H9 (cell line): ENCODE measurements at regions not wholly inside any gene's neighbourhood (a gene's known extent, or its start where the extent isn't known, plus 50 kb on each side); places are given as distances from the start of the nearest gene placed in this dataset.

Experiments
- DNase-seq: peaks from one replicate; pipeline ENCODE4 v3.0.0-alpha.2; 2017
- H2AFZ ChIP-seq: one replicate; pipeline ENCODE4 v1.6.1; 2013; ENCODE audit warnings: mild to moderate bottlenecking, low read length, control low read depth, moderate library complexity
- H2AK5ac ChIP-seq: 2 replicates; pipeline ENCODE4 v1.6.1; 2013; ENCODE audit warnings: low read length, control low read depth, mixed read lengths; ENCODE audit not compliant: insufficient read length
- H2BK120ac ChIP-seq: one replicate; pipeline ENCODE4 v1.6.1; 2013; ENCODE audit warnings: low read depth, mild to moderate bottlenecking, low read length, control low read depth, inconsistent platforms; ENCODE audit not compliant: poor library complexity, severe bottlenecking
- H2BK12ac ChIP-seq: 2 replicates; pipeline ENCODE4 v1.6.1; 2013; ENCODE audit warnings: low read length, control low read depth, mixed read lengths, low read depth; ENCODE audit not compliant: insufficient read length
- H2BK15ac ChIP-seq: 2 replicates; pipeline ENCODE4 v1.6.1; 2013; ENCODE audit warnings: low read depth, low read length, control low read depth
- H2BK20ac ChIP-seq: one replicate; pipeline ENCODE4 v1.6.1; 2013; ENCODE audit warnings: low read depth, mild to moderate bottlenecking, low read length, control low read depth, inconsistent platforms; ENCODE audit not compliant: poor library complexity, severe bottlenecking
- H2BK5ac ChIP-seq: 2 replicates; pipeline ENCODE4 v1.6.1; 2013; ENCODE audit warnings: low read length, control low read depth, mixed read lengths; ENCODE audit not compliant: insufficient read length
- H3K14ac ChIP-seq: 2 replicates; pipeline ENCODE4 v1.6.1; 2013; ENCODE audit warnings: low read length, control low read depth; ENCODE audit not compliant: insufficient read depth
- H3K18ac ChIP-seq: 2 replicates; pipeline ENCODE4 v1.6.1; 2013; ENCODE audit warnings: low read depth, mild to moderate bottlenecking, mixed read lengths, low read length, control low read depth; ENCODE audit not compliant: insufficient read length
- H3K23ac ChIP-seq: 2 replicates; pipeline ENCODE4 v1.6.1; 2013; ENCODE audit warnings: low read length, control low read depth, mixed read lengths, low read depth; ENCODE audit not compliant: insufficient read length
- H3K23me2 ChIP-seq: 2 replicates; pipeline ENCODE4 v1.6.1; 2013; ENCODE audit warnings: low read depth, mild to moderate bottlenecking, mixed read lengths, low read length, control low read depth; ENCODE audit not compliant: insufficient read length, poor library complexity, severe bottlenecking
- H3K27ac ChIP-seq: 2 replicates; pipeline ENCODE4 v1.5.1; 2013; ENCODE audit warnings: low read length, control low read depth, mixed read lengths, low read depth; ENCODE audit not compliant: insufficient read length
- H3K27me3 ChIP-seq: 2 replicates; pipeline ENCODE4 v1.6.1; 2013; ENCODE audit warnings: low read length, control low read depth, inconsistent platforms; ENCODE audit not compliant: insufficient read depth
- H3K4ac ChIP-seq: 2 replicates; pipeline ENCODE4 v1.6.1; 2013; ENCODE audit warnings: low read depth, mild to moderate bottlenecking, control low read depth, inconsistent platforms, low read length, moderate library complexity
- H3K4me1 ChIP-seq: 2 replicates; pipeline ENCODE4 v1.6.1; 2013; ENCODE audit warnings: low read length, control low read depth, inconsistent platforms; ENCODE audit not compliant: insufficient read depth
- H3K4me2 ChIP-seq: 2 replicates; pipeline ENCODE4 v1.6.1; 2013; ENCODE audit warnings: low read length, control low read depth, mixed read lengths; ENCODE audit not compliant: insufficient read length, insufficient read depth
- H3K56ac ChIP-seq: 2 replicates; pipeline ENCODE4 v1.6.1; 2013; ENCODE audit warnings: low read depth, mild to moderate bottlenecking, mixed read lengths, low read length, control low read depth; ENCODE audit not compliant: insufficient read length
- H3K79me1 ChIP-seq: 2 replicates; pipeline ENCODE4 v1.6.1; 2013; ENCODE audit warnings: low read depth, mild to moderate bottlenecking, moderate library complexity, low read length, control low read depth, inconsistent platforms; ENCODE audit not compliant: insufficient read depth, poor library complexity, severe bottlenecking
- H3K79me2 ChIP-seq: 2 replicates; pipeline ENCODE4 v1.6.1; 2013; ENCODE audit warnings: low read length, control low read depth, inconsistent platforms; ENCODE audit not compliant: insufficient read depth
- H3K9ac ChIP-seq: 2 replicates; pipeline ENCODE4 v1.6.1; 2013; ENCODE audit warnings: low read length, control low read depth, mixed read lengths; ENCODE audit not compliant: insufficient read length; ENCODE audit errors: extremely low read depth
- H3K9me3 ChIP-seq: one replicate; pipeline ENCODE4 v1.6.1; 2013; ENCODE audit warnings: low read depth, low read length, inconsistent platforms; ENCODE audit not compliant: control insufficient read depth
- H3T11ph ChIP-seq: one replicate; pipeline ENCODE4 v1.6.1; 2013; ENCODE audit warnings: mild to moderate bottlenecking, low read length, control low read depth, inconsistent platforms
- H4K20me1 ChIP-seq: one replicate; pipeline ENCODE4 v1.6.1; 2013; ENCODE audit not compliant: control insufficient read depth, insufficient read length, insufficient read depth
- H4K5ac ChIP-seq: 2 replicates; pipeline ENCODE4 v1.6.1; 2013; ENCODE audit warnings: low read depth, mild to moderate bottlenecking, mixed read lengths, low read length, control low read depth; ENCODE audit not compliant: insufficient read length
- H4K8ac ChIP-seq: replicated peaks from 2 replicates; pipeline ENCODE4 v1.6.1; 2013; ENCODE audit warnings: low read length, control low read depth, mixed read lengths, low read depth; ENCODE audit not compliant: insufficient read length
- H4K91ac ChIP-seq: 2 replicates; pipeline ENCODE4 v1.6.1; 2013; ENCODE audit warnings: low read depth, mild to moderate bottlenecking, moderate library complexity, mixed read lengths, low read length, control low read depth; ENCODE audit not compliant: insufficient read length
- H3K27ac Mint-ChIP-seq, 3 experiments: 2 replicates in 2 of 3; 3 replicates in 1 of 3; pipeline ENCODE4 v1.8.0; 2020 to 2021; ENCODE audit warnings: mixed read lengths in 3 of 3, mild to moderate bottlenecking in 1 of 3, moderate library complexity in 1 of 3
- H3K27me3 Mint-ChIP-seq: 2 replicates; pipeline ENCODE4 v1.8.0; 2021; ENCODE audit warnings: low read depth, mild to moderate bottlenecking, moderate library complexity, mixed read lengths
- H3K36me3 Mint-ChIP-seq, 3 experiments: 2 replicates in 2 of 3; 3 replicates in 1 of 3; pipeline ENCODE4 v1.8.0; 2020 to 2021; ENCODE audit warnings: low read depth in 3 of 3, mixed read lengths in 3 of 3; ENCODE audit not compliant: insufficient read depth in 1 of 3
- H3K4me1 Mint-ChIP-seq, 2 experiments: 2 replicates each; pipeline ENCODE4 v1.8.0; 2020; ENCODE audit warnings: mixed read lengths in 2 of 2
- H3K4me3 Mint-ChIP-seq, 2 experiments: 2 replicates in 1 of 2; 3 replicates in 1 of 2; pipeline ENCODE4 v1.8.0; 2020 to 2021; ENCODE audit warnings: mild to moderate bottlenecking in 2 of 2, mixed read lengths in 2 of 2, moderate library complexity in 1 of 2
- H3K9me3 Mint-ChIP-seq, 2 experiments: 2 replicates in 1 of 2; 3 replicates in 1 of 2; pipeline ENCODE4 v1.8.0; 2020; ENCODE audit warnings: mild to moderate bottlenecking in 2 of 2, mixed read lengths in 2 of 2, moderate library complexity in 1 of 2
- WGBS: extraction: QIAGEN DNeasy Blood & Tissue Kit; methylation state at CpG from one replicate; pipeline ENCODE4 v1.1.7; 2013; ENCODE audit warnings: missing lambda C conversion rate, low lambda C conversion rate, mixed read lengths; ENCODE audit not compliant: insufficient read length; ENCODE audit errors: extremely low coverage; 5-methylcytosine and 5-hydroxymethylcytosine counted together
- TF ChIP-seq, protein P1 (sequence below): fragments of 200-600 bp; sonication (generic); conservative IDR thresholded peaks from 3 replicates; pipeline ENCODE4 v1.8.0; 2021; ENCODE audit warnings: antibody characterized with exemption, mild to moderate bottlenecking

DNA sequence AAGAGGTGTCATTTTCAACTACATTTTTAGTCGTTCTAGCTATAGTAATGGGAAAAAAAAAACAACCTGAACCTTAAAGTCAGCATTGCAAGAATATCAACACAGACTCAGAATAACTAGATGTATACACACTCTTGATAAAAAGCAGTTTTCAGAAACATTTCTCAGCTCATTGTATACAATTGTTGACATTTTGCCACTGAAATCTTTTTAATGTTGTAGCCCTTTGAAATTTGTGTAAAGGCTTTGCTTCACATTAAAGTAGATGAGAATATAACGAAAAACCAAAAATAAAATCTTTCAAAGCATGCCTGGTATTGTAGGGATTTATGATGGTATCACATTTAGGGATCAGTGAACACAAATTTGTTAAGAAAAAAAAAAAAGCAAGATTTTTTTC is 87.2 kb upstream of the SLC10A2 start:
- no peak overlapping the region for H2BK120ac ChIP-seq
- no peaks in the 10 kb centered on the region for H3K27me3 ChIP-seq
- H3K4me1 ChIP-seq: no peaks in the 10 kb centered on the region
- Mint-ChIP-seq H3K4me3 (no peak overlapping the region), H3K36me3 (no peaks in the 10 kb centered on the region), H3K9me3 (no peaks in the 10 kb centered on the region), H3K4me1 (peaks cover 5 to 6% of the 10 kb centered on the region in 2 experiments), H3K27me3 (no peaks in the 10 kb centered on the region; the same call in none of the 2 replicates), H3K27ac (no peak overlapping the region)
- TF ChIP-seq, protein P1, sequence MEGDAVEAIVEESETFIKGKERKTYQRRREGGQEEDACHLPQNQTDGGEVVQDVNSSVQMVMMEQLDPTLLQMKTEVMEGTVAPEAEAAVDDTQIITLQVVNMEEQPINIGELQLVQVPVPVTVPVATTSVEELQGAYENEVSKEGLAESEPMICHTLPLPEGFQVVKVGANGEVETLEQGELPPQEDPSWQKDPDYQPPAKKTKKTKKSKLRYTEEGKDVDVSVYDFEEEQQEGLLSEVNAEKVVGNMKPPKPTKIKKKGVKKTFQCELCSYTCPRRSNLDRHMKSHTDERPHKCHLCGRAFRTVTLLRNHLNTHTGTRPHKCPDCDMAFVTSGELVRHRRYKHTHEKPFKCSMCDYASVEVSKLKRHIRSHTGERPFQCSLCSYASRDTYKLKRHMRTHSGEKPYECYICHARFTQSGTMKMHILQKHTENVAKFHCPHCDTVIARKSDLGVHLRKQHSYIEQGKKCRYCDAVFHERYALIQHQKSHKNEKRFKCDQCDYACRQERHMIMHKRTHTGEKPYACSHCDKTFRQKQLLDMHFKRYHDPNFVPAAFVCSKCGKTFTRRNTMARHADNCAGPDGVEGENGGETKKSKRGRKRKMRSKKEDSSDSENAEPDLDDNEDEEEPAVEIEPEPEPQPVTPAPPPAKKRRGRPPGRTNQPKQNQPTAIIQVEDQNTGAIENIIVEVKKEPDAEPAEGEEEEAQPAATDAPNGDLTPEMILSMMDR: no peak
- H3K79me1 ChIP-seq: no peaks in the 10 kb centered on the region
- no peak overlapping the region for H3K9ac ChIP-seq
- no peak overlapping the region for H4K8ac ChIP-seq
- H2BK12ac ChIP-seq: no peak overlapping the region
- H3K79me2 ChIP-seq: no peaks in the 10 kb centered on the region
- H3K4ac ChIP-seq: no peak overlapping the region
- H2BK20ac ChIP-seq: no peak overlapping the region
- no peak for DNase-seq
- no peak overlapping the region for H2AFZ ChIP-seq
- H2AK5ac ChIP-seq: no peak overlapping the region
- no peak overlapping the region for H3K4me2 ChIP-seq
- H3T11ph ChIP-seq: no peak overlapping the region
- no peak overlapping the region for H3K14ac ChIP-seq
- no peak overlapping the region for H3K27ac ChIP-seq
- no CpG with 5 or more reads among the region's 2 CpGs for WGBS
- no peaks in the 10 kb centered on the region for H4K20me1 ChIP-seq
- H3K18ac ChIP-seq: no peak overlapping the region
- H4K5ac ChIP-seq: no peak overlapping the region
- H4K91ac ChIP-seq: no peak overlapping the region
- no peaks in the 10 kb centered on the region for H3K23me2 ChIP-seq
- no peak overlapping the region for H3K56ac ChIP-seq
- no peak overlapping the region for H2BK5ac ChIP-seq
- no peak overlapping the region for H2BK15ac ChIP-seq
- no peaks in the 10 kb centered on the region for H3K9me3 ChIP-seq
- no peak overlapping the region for H3K23ac ChIP-seq
